ENCODE measurements at regions not wholly inside any gene's neighbourhood (a gene's known extent, or its start where the extent isn't known, plus 50 kb on each side); places are given as distances from the start of the nearest gene placed in this dataset.

GRCh38 chr2:236717120-236717519 lies 147.5 kb downstream of the ACKR3 start:
- no peak for DNase-seq (ENCODE audit: low read depth)

- DNase-seq (ENCODE audit: low read depth): no peak
These were observed 148.1 kb downstream of the ACKR3 start for GRCh38 chr2:236717729-236718128.

GRCh38 chr2:236718207-236718992 lies 148.8 kb downstream of the ACKR3 start:
- no peak for DNase-seq (ENCODE audit: low read depth)

GRCh38 chr2:236719192-236719635 lies 149.6 kb downstream of the ACKR3 start:
- DNase-seq (ENCODE audit: low read depth): no peak

- DNase-seq (ENCODE audit: low read depth): no peak
These were observed 151.4 kb downstream of the ACKR3 start for GRCh38 chr2:236720974-236721540.

GRCh38 chr2:236724200-236724599 lies 154.6 kb downstream of the ACKR3 start:
- DNase-seq (ENCODE audit: low read depth): no peak

- DNase-seq (ENCODE audit: low read depth): no peak
These were observed 157.3 kb downstream of the ACKR3 start for GRCh38 chr2:236726701-236727450.

GRCh38 chr2:236728916-236729670 lies 159.5 kb downstream of the ACKR3 start:
- no peak for DNase-seq (ENCODE audit: low read depth)

GRCh38 chr2:236730393-236730792 lies 160.8 kb downstream of the ACKR3 start:
- DNase-seq (ENCODE audit: low read depth): no peak

- no peak for DNase-seq (ENCODE audit: low read depth)
These were observed 162.3 kb downstream of the ACKR3 start for GRCh38 chr2:236731767-236732580.

- DNase-seq (ENCODE audit: low read depth): no peak
These were observed 163.5 kb downstream of the ACKR3 start for GRCh38 chr2:236733156-236733555.

GRCh38 chr2:236735825-236736238 lies 166.2 kb downstream of the ACKR3 start:
- no peak for DNase-seq (ENCODE audit: low read depth)

- no peak for DNase-seq (ENCODE audit: low read depth)
These were observed 168.4 kb downstream of the ACKR3 start for GRCh38 chr2:236738030-236738429.

GRCh38 chr2:236738896-236739295 lies 169.3 kb downstream of the ACKR3 start:
- DNase-seq (ENCODE audit: low read depth): no peak

GRCh38 chr2:236739663-236740062 lies 170.0 kb downstream of the ACKR3 start:
- no peak for DNase-seq (ENCODE audit: low read depth)

- DNase-seq (ENCODE audit: low read depth): no peak
These were observed 170.9 kb downstream of the ACKR3 start for GRCh38 chr2:236740506-236740905.

- no peak for DNase-seq (ENCODE audit: low read depth)
These were observed 173.7 kb downstream of the ACKR3 start for GRCh38 chr2:236743039-236743920.

- DNase-seq (ENCODE audit: low read depth): no peak
These were observed 174.3 kb downstream of the ACKR3 start for GRCh38 chr2:236743921-236744280.

- no peak for DNase-seq (ENCODE audit: low read depth)
These were observed 174.7 kb downstream of the ACKR3 start for GRCh38 chr2:236744281-236744705.

GRCh38 chr2:236744716-236745115 lies 175.1 kb downstream of the ACKR3 start:
- no peak for DNase-seq (ENCODE audit: low read depth)
